Keratinocyte (primary cell): ENCODE measurements at regions not wholly inside any gene's neighbourhood (a gene's known extent, or its start where the extent isn't known, plus 50 kb on each side); places are given as distances from the start of the nearest gene placed in this dataset.
"Not testable (repeated sequence)": the region's sequence is repeated elsewhere in the genome, so short reads cannot be mapped to it uniquely, and the experiment has no call there.

Experiments used
- CTCF ChIP-seq, 3 experiments: IDR thresholded peaks in 1 of 3; conservative IDR thresholded peaks in 1 of 3; optimal IDR thresholded peaks in 1 of 3; 2 replicates in 2 of 3; 3 replicates in 1 of 3; pipeline versions ENCODE3 to v1.5.1; 2011; ENCODE audit warnings: low read length in 3 of 3, mild to moderate bottlenecking in 3 of 3, moderate library complexity in 2 of 3, control low read depth in 1 of 3, inconsistent platforms in 1 of 3; ENCODE audit not compliant: insufficient read depth in 2 of 3; ENCODE audit errors: extremely low read depth in 1 of 3
- EZH2 ChIP-seq: IDR thresholded peaks from one replicate; pipeline ENCODE4 v1.6.1; 2012; ENCODE audit warnings: inconsistent platforms, mild to moderate bottlenecking, low read length, moderate library complexity

DNA sequence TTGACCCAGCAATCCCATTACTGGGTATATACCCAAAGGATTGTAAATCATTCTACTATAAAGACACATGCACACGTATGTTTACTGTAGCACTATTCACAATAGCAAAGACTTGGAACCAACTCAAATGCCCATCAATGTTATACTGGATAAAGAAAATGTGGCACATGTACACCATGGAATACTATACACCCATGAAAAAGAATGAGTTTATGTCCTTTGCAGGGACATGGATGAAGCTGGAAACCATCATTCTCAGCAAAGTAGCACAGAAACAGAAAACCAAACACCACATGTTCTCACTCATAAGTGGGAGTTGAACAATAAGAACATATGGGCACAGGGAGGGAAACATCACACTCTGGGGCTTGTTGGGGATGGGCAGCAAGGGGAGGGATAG, 83.0 kb upstream of the GRIN3A start:
- not testable (repeated sequence) for TF ChIP-seq CTCF (optimal IDR thresholded peaks at IDR 0.05 in 1 of 3, IDR thresholded peaks at IDR 0.05 in 1 of 3, conservative IDR thresholded peaks at IDR 0.05 in 1 of 3; ENCODE audit: extremely low read depth in 1 of 3, insufficient read depth in 2 of 3, low read length in 3 of 3); EZH2
